GM23248 (cell line): ENCODE measurements at regions not wholly inside any gene's neighbourhood (a gene's known extent, or its start where the extent isn't known, plus 50 kb on each side); places are given as distances from the start of the nearest gene placed in this dataset.

Experiments
- DNase-seq: peaks from one replicate; pipeline ENCODE4 v3.0.0-alpha.2; 2015
- H2AFZ ChIP-seq: fragments of 200-600 bp; sonication (generic); 2 replicates; pipeline ENCODE4 v1.6.1; 2016; ENCODE audit warnings: antibody characterized with exemption
- H3F3A ChIP-seq: fragments of 200-600 bp; sonication (generic); 2 replicates; pipeline ENCODE4 v1.6.1; 2016; ENCODE audit warnings: mild to moderate bottlenecking, antibody characterized with exemption, mixed run types; ENCODE audit not compliant: insufficient read depth
- H3K27ac ChIP-seq: fragments of 200-600 bp; sonication (generic); 2 replicates; pipeline ENCODE4 v1.5.1; 2016; ENCODE audit warnings: mild to moderate bottlenecking
- H3K27me3 ChIP-seq: fragments of 200-600 bp; sonication (generic); replicated peaks from 2 replicates; pipeline ENCODE4 v1.6.1; 2016; ENCODE audit warnings: mild to moderate bottlenecking; ENCODE audit not compliant: insufficient read depth
- H3K36me3 ChIP-seq: fragments of 200-600 bp; sonication (generic); 2 replicates; pipeline ENCODE4 v1.6.1; 2016; ENCODE audit warnings: low read depth, mild to moderate bottlenecking
- H3K4me1 ChIP-seq: fragments of 200-600 bp; sonication (generic); 2 replicates; pipeline ENCODE4 v1.6.1; 2016; ENCODE audit warnings: mild to moderate bottlenecking; ENCODE audit not compliant: insufficient read depth
- H3K4me2 ChIP-seq: fragments of 200-600 bp; sonication (generic); one replicate; pipeline ENCODE4 v1.6.1; 2016; ENCODE audit warnings: mild to moderate bottlenecking; ENCODE audit not compliant: unreplicated experiment
- H3K4me3 ChIP-seq: fragments of 200-600 bp; sonication (generic); 2 replicates; pipeline ENCODE4 v1.5.1; 2016; ENCODE audit warnings: mild to moderate bottlenecking
- H3K79me2 ChIP-seq: fragments of 200-600 bp; sonication (generic); 2 replicates; pipeline ENCODE4 v1.6.1; 2016; ENCODE audit warnings: mild to moderate bottlenecking; ENCODE audit not compliant: insufficient read depth
- H3K9ac ChIP-seq: fragments of 200-600 bp; sonication (generic); 2 replicates; pipeline ENCODE4 v1.6.1; 2016; ENCODE audit warnings: mild to moderate bottlenecking
- H3K9me2 ChIP-seq: fragments of 200-600 bp; sonication (generic); 2 replicates; pipeline ENCODE4 v1.6.1; 2016; ENCODE audit warnings: mixed run types, mild to moderate bottlenecking, moderate library complexity; ENCODE audit not compliant: insufficient read depth
- H3K9me3 ChIP-seq: fragments of 200-600 bp; sonication (generic); one replicate; pipeline ENCODE4 v1.6.1; 2017; ENCODE audit warnings: low read depth
- H4K20me1 ChIP-seq: fragments of 200-600 bp; sonication (generic); 2 replicates; pipeline ENCODE4 v1.6.0; 2016; ENCODE audit not compliant: insufficient read depth
- EZH2 ChIP-seq: fragments of 200-600 bp; sonication (generic); IDR thresholded peaks from 2 replicates; pipeline ENCODE4 v1.6.1; 2018; ENCODE audit warnings: antibody characterized with exemption, mild to moderate bottlenecking; ENCODE audit not compliant: insufficient read depth, poor library complexity, severe bottlenecking
- EZH2phosphoT487 ChIP-seq: fragments of 200-600 bp; sonication (generic); IDR thresholded peaks from 2 replicates; pipeline ENCODE4 v1.6.1; 2018; ENCODE audit warnings: antibody characterized with exemption, moderate library complexity, mild to moderate bottlenecking, low read depth; ENCODE audit not compliant: insufficient read depth
- WGBS, 2 experiments: methylation state at CpG; one replicate each; pipeline ENCODE4 v1.1.6; 2015 to 2017; ENCODE audit warnings: low lambda C conversion rate in 2 of 2, low coverage in 1 of 2; ENCODE audit errors: missing lambda C conversion rate in 2 of 2; 5-methylcytosine and 5-hydroxymethylcytosine counted together
- in situ Hi-C: fragments of 300-500 bp; cut with MboI; formaldehyde crosslinking; loops from 2 replicates; pipeline ENCODE4 v1.15.0; 2020

DNA sequence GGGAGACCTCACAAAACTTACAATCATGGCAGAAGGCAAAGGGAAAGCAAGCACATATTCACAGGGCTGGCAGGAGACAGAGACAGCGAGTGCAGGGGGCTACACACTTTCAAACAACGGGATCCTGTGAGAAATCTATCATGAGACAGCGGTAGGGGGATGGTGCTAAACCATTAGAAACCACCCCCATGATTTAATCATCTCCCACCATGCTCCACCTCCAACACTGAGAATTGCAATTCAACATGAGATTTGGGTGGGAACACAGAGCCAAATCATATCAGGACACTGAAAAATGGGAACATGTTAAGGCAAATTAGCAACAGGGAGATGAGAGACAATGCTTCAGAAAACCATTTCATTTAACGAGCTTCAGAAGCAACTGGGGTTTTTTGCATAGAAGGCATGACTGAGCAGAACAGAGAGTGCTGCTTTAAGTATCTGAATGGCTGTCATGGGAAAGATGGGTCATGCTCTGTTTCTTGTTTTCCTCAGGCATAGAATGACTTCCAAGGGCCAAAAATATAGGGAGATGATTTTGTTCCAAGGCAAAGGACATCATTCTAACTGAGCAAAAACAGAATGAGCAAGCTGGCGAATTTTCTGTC lies 100.8 kb upstream of the MAP2 start:
- Histone ChIP-seq H4K20me1 (no peaks in the 10 kb centered on the region), H3K9ac (no peak overlapping the region), H3F3A (no peaks in the 10 kb centered on the region), H3K4me2 (no peak overlapping the region), H3K9me3 (no peaks in the 10 kb centered on the region), H3K79me2 (no peaks in the 10 kb centered on the region), H3K27me3 (peaks cover 10% of the 10 kb centered on the region; the same call in 1 of the 2 replicates), H2AFZ (no peak overlapping the region), H3K4me3 (no peak overlapping the region), H3K36me3 (no peaks in the 10 kb centered on the region), H3K4me1 (0 out of 2 replicates have a peak, but pooled peaks cover 3% of the 10 kb centered on the region), H3K27ac (no peak overlapping the region), H3K9me2 (no peaks in the 10 kb centered on the region)
- DNase-seq, result peak; percentile 4
- in situ Hi-C loops, result loop anchor here (25.0 kb wide), 1 partner anchor 911 kb away; the partner anchor contains the start of gene PTH2R
- TF ChIP-seq EZH2phosphoT487, result no peak
- TF ChIP-seq EZH2, result no peak
- WGBS, 2 experiments, result 41 to 45% methylated on average over 5 of the region's 5 CpGs

DNA sequence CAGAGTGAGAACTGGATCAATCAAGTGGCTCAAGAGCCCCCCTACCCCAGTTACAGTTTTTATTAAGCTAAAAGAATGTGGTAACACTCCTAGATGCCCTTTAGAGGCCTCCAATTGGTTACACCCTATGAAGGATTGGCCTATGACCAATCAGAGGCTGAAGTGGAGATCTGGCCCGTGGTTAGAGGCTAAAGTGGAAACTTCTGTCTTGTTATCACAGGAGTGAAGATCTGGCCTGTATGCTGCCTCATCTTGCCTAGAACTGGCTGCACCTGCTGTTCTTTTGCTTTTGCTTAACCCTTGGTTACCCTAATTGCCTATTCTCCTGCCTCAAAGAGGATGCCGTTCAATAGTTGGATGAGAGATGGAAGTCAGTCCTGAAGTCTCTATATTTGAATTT lies 100.1 kb upstream of the MAP2 start:
- H3F3A ChIP-seq, result no peaks in the 10 kb centered on the region
- in situ Hi-C loops, result loop anchor here (25.0 kb wide), 1 partner anchor 911 kb away; the partner anchor contains the start of gene PTH2R
- H3K9me2 ChIP-seq, result no peaks in the 10 kb centered on the region
- 34 to 41% methylated on average over 2 of the region's 2 CpGs for WGBS, 2 experiments
- no peaks in the 10 kb centered on the region for H4K20me1 ChIP-seq
- H3K27ac ChIP-seq, result no peak overlapping the region
- H3K4me1 ChIP-seq, result 0 out of 2 replicates have a peak, but pooled peaks cover 3% of the 10 kb centered on the region
- H3K9ac ChIP-seq, result no peak overlapping the region
- H2AFZ ChIP-seq, result no peak overlapping the region
- H3K79me2 ChIP-seq, result no peaks in the 10 kb centered on the region
- H3K4me2 ChIP-seq, result no peak overlapping the region
- H3K36me3 ChIP-seq, result no peaks in the 10 kb centered on the region
- no peak for DNase-seq
- H3K9me3 ChIP-seq, result no peaks in the 10 kb centered on the region
- no peak for TF ChIP-seq EZH2phosphoT487
- TF ChIP-seq EZH2, result no peak
- H3K4me3 ChIP-seq, result no peak overlapping the region
- peaks cover 10% of the 10 kb centered on the region; the same call in 1 of the 2 replicates for H3K27me3 ChIP-seq

- no peak overlapping the region for H3K27ac ChIP-seq
- no peaks in the 10 kb centered on the region for H4K20me1 ChIP-seq
- H3F3A ChIP-seq, result no peaks in the 10 kb centered on the region
- H3K9me2 ChIP-seq, result no peaks in the 10 kb centered on the region
- peaks cover 10% of the 10 kb centered on the region; the same call in 1 of the 2 replicates for H3K27me3 ChIP-seq
- no peak overlapping the region for H3K4me2 ChIP-seq
- no peaks in the 10 kb centered on the region for H3K79me2 ChIP-seq
- in situ Hi-C loops, result loop anchor here (25.0 kb wide), 1 partner anchor 912 kb away; the partner anchor contains the start of gene PTH2R
- DNase-seq, result no peak
- no peaks in the 10 kb centered on the region for H3K9me3 ChIP-seq
- H3K9ac ChIP-seq, result no peak overlapping the region
- 0 out of 2 replicates have a peak, but pooled peaks cover 3% of the 10 kb centered on the region for H3K4me1 ChIP-seq
- TF ChIP-seq EZH2phosphoT487, result no peak
- no peak for TF ChIP-seq EZH2
- no peaks in the 10 kb centered on the region for H3K36me3 ChIP-seq
- no peak overlapping the region for H2AFZ ChIP-seq
- H3K4me3 ChIP-seq, result no peak overlapping the region
Observed at GRCh38 chr2:209324281-209324680, 99.6 kb upstream of the MAP2 start.

DNA sequence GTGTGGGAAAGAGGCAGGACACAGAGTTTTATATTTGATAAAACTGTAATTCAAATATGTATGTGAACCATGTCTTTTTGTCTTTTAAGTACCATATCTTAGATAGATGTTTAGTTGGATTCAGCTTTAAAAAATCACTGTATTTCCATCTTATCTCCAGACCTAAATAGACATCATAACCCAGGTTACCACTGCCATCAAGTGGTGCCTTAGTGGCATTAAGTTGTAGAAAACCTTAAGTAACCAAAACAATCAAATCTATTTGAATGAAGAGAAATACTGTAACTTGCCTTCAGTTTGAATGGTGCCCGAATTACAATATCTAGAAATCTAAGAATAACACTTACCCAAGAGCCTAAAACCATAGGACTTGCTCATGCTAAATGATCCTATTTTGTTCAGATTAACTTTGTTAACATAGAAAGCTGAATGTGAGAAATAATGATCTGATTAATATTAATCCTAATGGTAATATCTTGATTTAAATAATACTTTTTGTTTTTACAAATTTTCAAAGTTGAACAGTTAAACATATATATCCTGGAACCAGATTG lies 92.5 kb upstream of the MAP2 start:
- Histone ChIP-seq H3K27ac (no peak overlapping the region), H3K4me1 (no peaks in the 10 kb centered on the region), H3K4me3 (no peak overlapping the region), H3K9ac (no peak overlapping the region), H3K36me3 (no peaks in the 10 kb centered on the region), H4K20me1 (no peaks in the 10 kb centered on the region), H3F3A (no peaks in the 10 kb centered on the region), H2AFZ (no peak overlapping the region), H3K9me3 (no peaks in the 10 kb centered on the region), H3K27me3 (no peaks in the 10 kb centered on the region), H3K4me2 (no peak overlapping the region), H3K79me2 (no peaks in the 10 kb centered on the region), H3K9me2 (no peaks in the 10 kb centered on the region)
- in situ Hi-C loops, result loop anchor here (10.0 to 25.0 kb wide), 2 partner anchors 213 to 631 kb away; no protein-coding TSS in a partner anchor
- no peak for TF ChIP-seq EZH2
- no peak for TF ChIP-seq EZH2phosphoT487
- 0 to 4% methylated on average over 1 of the region's 1 CpG for WGBS, 2 experiments
- DNase-seq, result peak; percentile 58
